HG03045 (cell line): ENCODE measurements at regions not wholly inside any gene's neighbourhood (a gene's known extent, or its start where the extent isn't known, plus 50 kb on each side); places are given as distances from the start of the nearest gene placed in this dataset.

Experiments
- ATAC-seq: cut with Tn5 transposase; IDR thresholded peaks from one replicate; pipeline ENCODE4 v1.9.1; 2021; ENCODE audit warnings: mild to moderate bottlenecking, moderate library complexity; ENCODE audit not compliant: unreplicated experiment

- no peak for ATAC-seq
Observed at GRCh38 chrX:9189286-9189685, 155.4 kb upstream of the FAM9B start.

GRCh38 chrX:9191392-9191791 is 157.5 kb upstream of the FAM9B start:
- ATAC-seq: no peak

- ATAC-seq: no peak
Observed at GRCh38 chrX:9195199-9195880, 161.4 kb upstream of the FAM9B start.

GRCh38 chrX:9196961-9197640 is 163.2 kb upstream of the FAM9B start:
- no peak for ATAC-seq

GRCh38 chrX:9204560-9204959 is 170.6 kb upstream of the FAM9B start:
- ATAC-seq: no peak

- ATAC-seq: no peak
Observed at GRCh38 chrX:9205599-9206223, 171.8 kb upstream of the FAM9B start.

- ATAC-seq: no peak
Observed at GRCh38 chrX:9207142-9207541, 173.2 kb upstream of the FAM9B start.

- no peak for ATAC-seq
Observed at GRCh38 chrX:9211269-9211668, 177.3 kb upstream of the FAM9B start.

GRCh38 chrX:9221781-9222180 is 187.9 kb upstream of the FAM9B start:
- no peak for ATAC-seq

- no peak for ATAC-seq
Observed at GRCh38 chrX:9222299-9222698, 188.4 kb upstream of the FAM9B start.

- ATAC-seq: no peak
Observed at GRCh38 chrX:9227276-9227675, 193.3 kb upstream of the FAM9B start.

- no peak for ATAC-seq
Observed at GRCh38 chrX:9231491-9231890, 197.6 kb upstream of the FAM9B start.

- ATAC-seq: no peak
Observed at GRCh38 chrX:9233141-9233540, 199.2 kb upstream of the FAM9B start.

- ATAC-seq: no peak
Observed at GRCh38 chrX:9234315-9234714, 200.4 kb upstream of the FAM9B start.

- ATAC-seq: no peak
Observed at GRCh38 chrX:9235722-9236121, 201.8 kb upstream of the FAM9B start.

- no peak for ATAC-seq
Observed at GRCh38 chrX:9240956-9241355, 207.0 kb upstream of the FAM9B start.

- ATAC-seq: no peak
Observed at GRCh38 chrX:9241427-9241826, 207.5 kb upstream of the FAM9B start.

GRCh38 chrX:9249051-9249846 is 215.3 kb upstream of the FAM9B start:
- ATAC-seq: no peak

GRCh38 chrX:9252182-9252581 is 212.7 kb upstream of the TBL1X start:
- no peak for ATAC-seq

GRCh38 chrX:9253211-9253610 is 211.6 kb upstream of the TBL1X start:
- no peak for ATAC-seq

- no peak for ATAC-seq
Observed at GRCh38 chrX:9257718-9258420, 207.0 kb upstream of the TBL1X start.
